KOPT-K1 (cell line): ENCODE measurements at regions not wholly inside any gene's neighbourhood (a gene's known extent, or its start where the extent isn't known, plus 50 kb on each side); places are given as distances from the start of the nearest gene placed in this dataset.

ENCODE experiments used
- H3K27ac ChIP-seq: fragments of 200-600 bp; sonication (generic); 2 replicates; pipeline ENCODE4 v1.5.1; 2016; ENCODE audit warnings: antibody characterized with exemption, mild to moderate bottlenecking, low read depth, low read length; ENCODE audit not compliant: poor library complexity, severe bottlenecking
- H3K36me3 ChIP-seq: fragments of 200-600 bp; sonication (generic); 2 replicates; pipeline ENCODE4 v1.5.1; 2017; ENCODE audit warnings: antibody characterized with exemption, mild to moderate bottlenecking, low read length, moderate library complexity; ENCODE audit not compliant: insufficient read depth
- H3K9me3 ChIP-seq: fragments of 200-600 bp; sonication (generic); 2 replicates; pipeline ENCODE4 v1.5.1; 2017; ENCODE audit warnings: antibody characterized with exemption, low read length, mild to moderate bottlenecking; ENCODE audit not compliant: insufficient read depth, poor library complexity, severe bottlenecking

DNA sequence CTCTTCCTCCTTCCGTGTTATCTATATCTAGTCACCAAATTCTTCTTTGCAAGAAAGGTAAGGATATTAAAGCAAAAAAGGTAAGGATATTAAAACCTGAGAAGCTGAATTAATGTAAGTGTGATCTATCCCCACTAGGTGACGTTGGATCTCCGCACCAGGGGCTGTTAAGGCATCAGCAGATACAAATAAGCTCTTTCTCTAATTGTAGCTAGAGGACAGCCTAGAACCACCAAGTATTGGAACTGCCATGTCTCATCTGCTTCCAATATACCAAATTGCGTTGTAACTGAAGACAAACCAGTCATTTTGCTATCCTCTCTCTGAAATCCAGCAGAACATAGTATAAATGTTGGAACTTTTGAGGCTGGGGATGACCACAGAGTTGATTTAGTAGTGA lies 471.2 kb upstream of the TGFBR2 start:
- Histone ChIP-seq H3K9me3 (peaks cover 5% of the 10 kb centered on the region), H3K36me3 (no peaks in the 10 kb centered on the region), H3K27ac (no peak overlapping the region)

DNA sequence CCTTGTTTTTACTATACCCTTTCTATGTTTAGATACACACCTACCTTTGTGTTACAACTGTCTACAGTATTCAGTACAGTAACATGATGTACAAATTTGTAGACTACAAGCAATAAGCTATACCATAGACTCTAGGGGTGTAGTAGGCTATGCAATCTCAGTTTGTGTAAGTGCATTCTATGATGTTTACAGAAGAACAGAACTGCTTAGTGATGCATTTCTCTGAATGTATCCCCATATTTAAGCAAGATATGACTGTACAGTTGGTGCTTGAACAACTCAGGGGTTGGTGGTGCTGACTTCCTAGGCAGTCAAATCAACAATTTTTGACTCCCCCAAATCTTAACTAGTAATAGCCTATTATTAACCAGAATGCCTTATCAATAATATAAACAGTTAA lies 467.1 kb upstream of the TGFBR2 start:
- Histone ChIP-seq H3K9me3 (peaks cover 5% of the 10 kb centered on the region), H3K36me3 (no peaks in the 10 kb centered on the region), H3K27ac (no peak overlapping the region)

DNA sequence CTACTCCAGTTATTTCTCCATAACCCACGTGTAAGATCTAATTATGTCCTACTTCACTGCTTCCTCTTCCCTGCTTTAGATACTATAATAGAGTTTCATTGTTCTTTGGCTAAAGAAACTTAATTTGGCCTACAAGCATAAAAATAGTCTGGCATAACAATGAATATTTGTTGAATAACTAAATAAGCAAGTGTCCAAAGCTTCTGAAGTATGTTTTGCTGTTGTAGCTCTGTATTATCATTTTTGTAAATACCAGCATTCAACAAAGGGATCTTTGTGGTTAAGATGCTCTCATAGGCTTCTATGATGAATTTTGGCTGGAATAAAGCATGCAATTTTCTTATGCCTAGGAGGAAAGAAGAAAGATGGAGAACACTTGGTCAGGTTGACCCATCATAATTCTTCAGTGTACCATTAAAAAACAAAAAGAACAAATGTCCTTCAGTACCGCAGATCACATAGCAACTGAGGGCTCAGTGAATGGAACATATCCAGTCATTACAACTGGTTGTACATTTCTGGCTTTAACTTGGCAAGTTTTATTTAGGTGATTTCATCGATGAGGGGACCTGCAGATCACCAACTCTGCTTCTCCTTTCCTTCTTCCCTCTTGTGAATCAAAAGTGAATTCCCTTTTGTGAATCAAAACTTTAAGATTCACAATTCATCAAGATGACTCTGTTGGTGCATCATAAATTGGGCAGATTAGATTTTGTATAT lies 465.9 kb upstream of the TGFBR2 start:
- Histone ChIP-seq H3K36me3 (no peaks in the 10 kb centered on the region), H3K9me3 (peaks cover 5% of the 10 kb centered on the region), H3K27ac (no peak overlapping the region)

- Histone ChIP-seq H3K9me3 (peaks cover 1% of the 10 kb centered on the region), H3K36me3 (no peaks in the 10 kb centered on the region), H3K27ac (no peak overlapping the region)
These were observed 465.2 kb upstream of the TGFBR2 start for GRCh38 chr3:30141178-30141581.

DNA sequence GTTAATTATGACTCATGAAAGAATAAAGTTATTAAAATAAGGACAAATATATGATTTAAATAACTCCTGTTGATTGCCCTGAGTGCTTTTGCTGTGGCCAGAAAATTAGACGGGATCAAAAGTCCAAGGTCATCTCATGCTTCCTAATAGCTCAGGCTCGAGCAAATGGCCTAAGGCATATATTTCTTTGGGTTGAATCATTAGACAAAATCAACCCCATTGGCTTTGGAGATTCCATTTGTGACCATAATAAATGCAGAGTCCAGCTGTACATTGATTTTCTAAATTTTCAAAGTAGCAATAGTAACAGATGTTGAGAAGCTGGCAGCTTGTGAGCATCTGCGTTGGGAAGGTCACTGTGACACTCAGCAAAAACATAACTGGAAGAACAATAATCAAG lies 464.5 kb upstream of the TGFBR2 start:
- H3K9me3 ChIP-seq, result no peaks in the 10 kb centered on the region
- no peaks in the 10 kb centered on the region for H3K36me3 ChIP-seq
- H3K27ac ChIP-seq, result no peak overlapping the region

- Histone ChIP-seq H3K9me3 (no peaks in the 10 kb centered on the region), H3K27ac (no peak overlapping the region)
These were observed 463.5 kb upstream of the TGFBR2 start for GRCh38 chr3:30142946-30143345.

DNA sequence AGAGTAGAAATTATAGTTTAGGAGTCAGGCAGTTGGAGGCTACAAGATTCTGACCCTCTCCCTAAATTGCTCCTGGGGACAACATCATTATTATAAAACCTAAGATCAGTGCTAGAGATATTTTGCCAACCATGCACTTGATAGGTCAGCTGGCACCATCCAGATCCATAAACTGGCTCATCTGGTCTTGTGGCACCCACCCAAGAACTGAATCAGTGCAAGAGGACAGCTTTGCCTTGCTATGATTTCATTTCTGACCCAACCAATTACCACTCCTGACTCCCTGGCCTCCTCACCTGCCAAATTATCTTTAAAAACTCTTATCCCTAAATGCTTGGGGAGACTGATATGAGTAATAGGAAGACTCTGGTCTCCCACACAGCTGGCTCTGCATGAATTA lies 461.1 kb upstream of the TGFBR2 start:
- H3K9me3 ChIP-seq, result no peaks in the 10 kb centered on the region
- no peak overlapping the region for H3K27ac ChIP-seq
- H3K36me3 ChIP-seq, result no peaks in the 10 kb centered on the region

More at GRCh38 chr3:30142946-30143345, 463.5 kb upstream of the TGFBR2 start:
- no peaks in the 10 kb centered on the region for H3K36me3 ChIP-seq

DNA sequence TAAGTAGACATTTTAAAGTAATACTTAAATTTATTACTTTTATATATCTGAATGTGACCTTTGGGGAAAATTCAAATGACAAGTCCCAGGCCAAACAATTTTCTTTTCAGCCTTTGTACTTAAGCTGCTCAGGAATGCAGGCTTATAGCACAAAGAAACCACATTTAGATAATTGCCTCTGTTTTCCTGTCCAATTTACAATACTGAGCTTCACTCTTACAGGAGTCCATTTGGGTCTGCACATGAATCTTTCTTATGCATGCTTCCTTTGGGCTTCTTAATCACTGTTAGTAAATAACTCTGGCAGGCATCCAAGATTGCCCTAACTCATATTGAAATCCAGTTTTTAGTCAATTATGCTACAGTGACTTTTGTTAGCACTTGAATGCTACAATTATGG lies 459.4 kb upstream of the TGFBR2 start:
- Histone ChIP-seq H3K36me3 (no peaks in the 10 kb centered on the region), H3K27ac (no peak overlapping the region), H3K9me3 (no peaks in the 10 kb centered on the region)

GRCh38 chr3:30154853-30155252 lies 451.5 kb upstream of the TGFBR2 start:
- Histone ChIP-seq H3K27ac (no peak overlapping the region), H3K9me3 (no peaks in the 10 kb centered on the region), H3K36me3 (no peaks in the 10 kb centered on the region)

DNA sequence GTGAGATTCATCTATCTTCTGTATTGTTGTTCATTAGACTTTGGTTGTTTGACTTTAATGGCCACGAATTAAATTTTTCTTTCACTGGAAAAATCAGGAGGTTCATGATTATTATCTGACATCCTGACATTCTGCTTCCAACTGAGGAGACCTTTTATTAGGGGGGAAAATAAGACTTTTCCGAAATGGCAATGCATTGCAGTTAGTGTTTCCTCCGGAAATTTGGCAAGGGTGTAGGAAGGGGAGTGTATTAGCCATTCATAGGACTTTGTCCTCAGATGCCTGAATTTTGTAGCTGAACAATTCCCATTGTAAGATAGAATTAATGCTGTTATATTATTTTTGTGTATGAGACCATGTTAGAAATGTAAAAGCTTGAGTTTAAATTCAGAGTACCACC lies 450.6 kb upstream of the TGFBR2 start:
- Histone ChIP-seq H3K36me3 (no peaks in the 10 kb centered on the region), H3K9me3 (no peaks in the 10 kb centered on the region), H3K27ac (no peak overlapping the region)

DNA sequence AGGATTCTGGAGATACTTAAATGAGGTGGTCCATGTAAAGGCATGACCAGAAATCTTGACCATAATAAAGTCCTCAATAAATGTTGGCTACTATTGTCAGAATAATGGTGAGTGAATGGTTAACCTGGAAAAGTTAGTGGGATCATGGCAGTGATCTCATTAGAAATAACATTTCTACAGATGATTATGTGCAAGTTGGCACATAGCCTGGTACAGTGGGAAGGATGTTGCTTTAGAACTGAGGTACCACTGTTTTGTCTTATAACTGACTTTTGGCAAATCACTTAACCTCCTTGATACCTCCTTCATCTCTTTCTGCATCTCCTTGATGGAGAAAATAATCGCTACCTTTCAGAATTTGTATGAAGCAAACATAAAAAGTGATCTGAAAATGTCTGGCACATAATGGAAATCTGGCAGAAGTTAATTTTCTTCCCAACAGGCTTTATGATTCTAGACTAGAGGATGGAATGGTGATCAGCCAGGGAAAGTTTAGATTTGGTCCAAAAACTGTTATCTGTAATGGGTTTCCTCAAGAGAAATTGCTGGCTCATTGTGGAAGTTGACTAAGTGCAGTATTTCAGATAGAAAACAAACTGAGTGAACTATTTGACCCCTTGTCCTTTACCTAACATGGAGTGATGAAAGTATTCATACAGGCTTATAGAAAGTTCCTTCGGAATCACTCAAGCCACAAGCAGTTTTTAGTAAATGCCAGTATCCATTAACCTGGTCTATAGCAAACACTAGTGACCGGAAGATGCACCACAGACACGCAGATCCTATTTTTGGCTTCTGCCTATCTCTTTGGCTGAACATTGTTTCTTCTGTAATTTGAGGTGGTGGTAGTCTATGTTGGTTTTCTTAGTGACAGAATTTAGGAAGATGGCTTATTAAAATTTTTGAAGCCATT lies 449.6 kb upstream of the TGFBR2 start:
- Histone ChIP-seq H3K36me3 (no peaks in the 10 kb centered on the region), H3K27ac (no peak overlapping the region), H3K9me3 (no peaks in the 10 kb centered on the region)

- no peaks in the 10 kb centered on the region for H3K36me3 ChIP-seq
- H3K9me3 ChIP-seq, result no peaks in the 10 kb centered on the region
- H3K27ac ChIP-seq, result no peak overlapping the region
These were observed 445.0 kb upstream of the TGFBR2 start for GRCh38 chr3:30161375-30161774.

DNA sequence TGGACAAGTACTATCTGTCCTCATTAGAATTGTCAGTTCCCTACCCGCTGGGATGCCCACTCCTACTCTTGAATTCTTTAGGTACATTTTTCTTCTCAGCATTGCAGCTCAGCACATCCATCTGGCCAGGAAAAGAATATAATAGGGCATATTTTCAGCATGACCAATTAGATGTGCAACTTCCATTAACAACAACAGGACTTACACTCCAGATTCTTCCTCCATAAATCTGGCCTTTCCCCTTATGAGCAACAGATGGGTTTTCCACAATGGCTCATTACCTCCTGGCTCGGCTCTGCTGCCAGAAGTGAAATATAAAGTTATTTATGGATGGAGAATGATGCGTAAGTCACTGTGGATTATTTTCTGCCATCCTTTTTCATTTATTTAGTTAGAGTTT lies 443.8 kb upstream of the TGFBR2 start:
- no peak overlapping the region for H3K27ac ChIP-seq
- H3K9me3 ChIP-seq, result no peaks in the 10 kb centered on the region
- H3K36me3 ChIP-seq, result no peaks in the 10 kb centered on the region

- Histone ChIP-seq H3K9me3 (no peaks in the 10 kb centered on the region), H3K27ac (no peak overlapping the region), H3K36me3 (no peaks in the 10 kb centered on the region)
These were observed 439.9 kb upstream of the TGFBR2 start for GRCh38 chr3:30166535-30166934.

GRCh38 chr3:30167541-30168011 lies 438.8 kb upstream of the TGFBR2 start:
- no peaks in the 10 kb centered on the region for H3K9me3 ChIP-seq

More at GRCh38 chr3:30167541-30168011, 438.8 kb upstream of the TGFBR2 start:
- Histone ChIP-seq H3K27ac (no peak overlapping the region), H3K36me3 (no peaks in the 10 kb centered on the region)
